ENCODE measurements at regions not wholly inside any gene's neighbourhood (a gene's known extent, or its start where the extent isn't known, plus 50 kb on each side); places are given as distances from the start of the nearest gene placed in this dataset.

- Histone ChIP-seq H3K9ac (ENCODE audit: insufficient read length, low read depth) (no peak overlapping the region), H3K27me3 (ENCODE audit: insufficient read depth, insufficient read length) (no peaks in the 10 kb centered on the region), H3K36me3 (ENCODE audit: insufficient read depth, insufficient read length, low read length) (no peaks in the 10 kb centered on the region), H3K4me1 (ENCODE audit: insufficient read depth, insufficient read length) (peaks cover 17% of the 10 kb centered on the region), H3K9me3 (ENCODE audit: insufficient read depth, low read length) (no peaks in the 10 kb centered on the region), H3K4me3 (ENCODE audit: insufficient read length, low read depth) (no peak overlapping the region)
- DNase-seq (ENCODE audit: low read depth, low spot score), result no peak
- no peak for TF ChIP-seq YY1 (IDR thresholded peaks at IDR 0.05; ENCODE audit: insufficient read depth, insufficient read length)
- no peak for TF ChIP-seq SUZ12 (IDR thresholded peaks at IDR 0.05; ENCODE audit: extremely low read depth, insufficient read depth, insufficient read length)
- no peak for TF ChIP-seq ZNF274 (IDR thresholded peaks at IDR 0.05; ENCODE audit: low read depth, low read length)
Observed at GRCh38 chr4:4664234-4664633, 122.4 kb upstream of the STX18 start.

GRCh38 chr4:4663028-4663427, 121.2 kb upstream of the STX18 start:
- no peaks in the 10 kb centered on the region for H3K27me3 ChIP-seq (ENCODE audit: insufficient read depth, insufficient read length)
- no peak overlapping the region for H3K9ac ChIP-seq (ENCODE audit: insufficient read length, low read depth)
- TF ChIP-seq YY1 (IDR thresholded peaks at IDR 0.05; ENCODE audit: insufficient read depth, insufficient read length) (no peak), SUZ12 (IDR thresholded peaks at IDR 0.05; ENCODE audit: extremely low read depth, insufficient read depth, insufficient read length) (no peak), ZNF274 (IDR thresholded peaks at IDR 0.05; ENCODE audit: low read depth, low read length) (no peak)
- no peak for DNase-seq (ENCODE audit: low read depth, low spot score)
- H3K9me3 ChIP-seq (ENCODE audit: insufficient read depth, low read length), result 0 out of 2 replicates have a peak, but pooled peaks cover 4% of the 10 kb centered on the region
- H3K4me3 ChIP-seq (ENCODE audit: insufficient read length, low read depth), result no peak overlapping the region
- H3K36me3 ChIP-seq (ENCODE audit: insufficient read depth, insufficient read length, low read length), result no peaks in the 10 kb centered on the region
- peaks cover 13% of the 10 kb centered on the region for H3K4me1 ChIP-seq (ENCODE audit: insufficient read depth, insufficient read length)

- 0 out of 2 replicates have a peak, but pooled peaks cover 4% of the 10 kb centered on the region for H3K9me3 ChIP-seq (ENCODE audit: insufficient read depth, low read length)
- no peaks in the 10 kb centered on the region for H3K36me3 ChIP-seq (ENCODE audit: insufficient read depth, insufficient read length, low read length)
- TF ChIP-seq YY1 (IDR thresholded peaks at IDR 0.05; ENCODE audit: insufficient read depth, insufficient read length) (no peak), SUZ12 (IDR thresholded peaks at IDR 0.05; ENCODE audit: extremely low read depth, insufficient read depth, insufficient read length) (no peak), ZNF274 (IDR thresholded peaks at IDR 0.05; ENCODE audit: low read depth, low read length) (no peak)
- no peak for DNase-seq (ENCODE audit: low read depth, low spot score)
- no peak overlapping the region for H3K9ac ChIP-seq (ENCODE audit: insufficient read length, low read depth)
- H3K4me1 ChIP-seq (ENCODE audit: insufficient read depth, insufficient read length), result peaks cover 11% of the 10 kb centered on the region
- no peak overlapping the region for H3K4me3 ChIP-seq (ENCODE audit: insufficient read length, low read depth)
- no peaks in the 10 kb centered on the region for H3K27me3 ChIP-seq (ENCODE audit: insufficient read depth, insufficient read length)
Observed at GRCh38 chr4:4662230-4662629, 120.4 kb upstream of the STX18 start.

GRCh38 chr4:4659871-4660651, 118.2 kb upstream of the STX18 start:
- Histone ChIP-seq H3K27me3 (ENCODE audit: insufficient read depth, insufficient read length) (no peaks in the 10 kb centered on the region), H3K9ac (ENCODE audit: insufficient read length, low read depth) (no peak overlapping the region), H3K4me3 (ENCODE audit: insufficient read length, low read depth) (no peak overlapping the region), H3K4me1 (ENCODE audit: insufficient read depth, insufficient read length) (peaks cover 3% of the 10 kb centered on the region), H3K9me3 (ENCODE audit: insufficient read depth, low read length) (0 out of 2 replicates have a peak, but pooled peaks cover 4% of the 10 kb centered on the region), H3K36me3 (ENCODE audit: insufficient read depth, insufficient read length, low read length) (no peaks in the 10 kb centered on the region)
- no peak for TF ChIP-seq ZNF274 (IDR thresholded peaks at IDR 0.05; ENCODE audit: low read depth, low read length)
- no peak for TF ChIP-seq SUZ12 (IDR thresholded peaks at IDR 0.05; ENCODE audit: extremely low read depth, insufficient read depth, insufficient read length)
- no peak for TF ChIP-seq YY1 (IDR thresholded peaks at IDR 0.05; ENCODE audit: insufficient read depth, insufficient read length)
- no peak for DNase-seq (ENCODE audit: low read depth, low spot score)

- no peak for DNase-seq (ENCODE audit: low read depth, low spot score)
- H3K27me3 ChIP-seq (ENCODE audit: insufficient read depth, insufficient read length), result no peaks in the 10 kb centered on the region
- H3K9me3 ChIP-seq (ENCODE audit: insufficient read depth, low read length), result 0 out of 2 replicates have a peak, but pooled peaks cover 4% of the 10 kb centered on the region
- H3K4me3 ChIP-seq (ENCODE audit: insufficient read length, low read depth), result no peak overlapping the region
- H3K36me3 ChIP-seq (ENCODE audit: insufficient read depth, insufficient read length, low read length), result no peaks in the 10 kb centered on the region
- no peak overlapping the region for H3K9ac ChIP-seq (ENCODE audit: insufficient read length, low read depth)
- no peak for TF ChIP-seq SUZ12 (IDR thresholded peaks at IDR 0.05; ENCODE audit: extremely low read depth, insufficient read depth, insufficient read length)
- no peak for TF ChIP-seq YY1 (IDR thresholded peaks at IDR 0.05; ENCODE audit: insufficient read depth, insufficient read length)
- no peak for TF ChIP-seq ZNF274 (IDR thresholded peaks at IDR 0.05; ENCODE audit: low read depth, low read length)
- peaks cover 3% of the 10 kb centered on the region for H3K4me1 ChIP-seq (ENCODE audit: insufficient read depth, insufficient read length)
Observed at GRCh38 chr4:4658052-4658451, 116.2 kb upstream of the STX18 start.

GRCh38 chr4:4656977-4657376, 115.1 kb upstream of the STX18 start:
- Histone ChIP-seq H3K27me3 (ENCODE audit: insufficient read depth, insufficient read length) (no peaks in the 10 kb centered on the region), H3K4me3 (ENCODE audit: insufficient read length, low read depth) (no peak overlapping the region), H3K9ac (ENCODE audit: insufficient read length, low read depth) (no peak overlapping the region), H3K4me1 (ENCODE audit: insufficient read depth, insufficient read length) (peaks cover under 1% of the 10 kb centered on the region), H3K9me3 (ENCODE audit: insufficient read depth, low read length) (0 out of 2 replicates have a peak, but pooled peaks cover 4% of the 10 kb centered on the region), H3K36me3 (ENCODE audit: insufficient read depth, insufficient read length, low read length) (no peaks in the 10 kb centered on the region)
- TF ChIP-seq YY1 (IDR thresholded peaks at IDR 0.05; ENCODE audit: insufficient read depth, insufficient read length) (no peak), ZNF274 (IDR thresholded peaks at IDR 0.05; ENCODE audit: low read depth, low read length) (no peak), SUZ12 (IDR thresholded peaks at IDR 0.05; ENCODE audit: extremely low read depth, insufficient read depth, insufficient read length) (no peak)
- no peak for DNase-seq (ENCODE audit: low read depth, low spot score)

GRCh38 chr4:4655901-4656300, 114.1 kb upstream of the STX18 start:
- DNase-seq (ENCODE audit: low read depth, low spot score), result no peak
- H3K27me3 ChIP-seq (ENCODE audit: insufficient read depth, insufficient read length), result no peaks in the 10 kb centered on the region
- H3K9ac ChIP-seq (ENCODE audit: insufficient read length, low read depth), result no peak overlapping the region
- H3K4me1 ChIP-seq (ENCODE audit: insufficient read depth, insufficient read length), result no peaks in the 10 kb centered on the region
- no peak overlapping the region for H3K4me3 ChIP-seq (ENCODE audit: insufficient read length, low read depth)
- H3K9me3 ChIP-seq (ENCODE audit: insufficient read depth, low read length), result 0 out of 2 replicates have a peak, but pooled peaks cover 4% of the 10 kb centered on the region
- TF ChIP-seq ZNF274 (IDR thresholded peaks at IDR 0.05; ENCODE audit: low read depth, low read length) (no peak), SUZ12 (IDR thresholded peaks at IDR 0.05; ENCODE audit: extremely low read depth, insufficient read depth, insufficient read length) (no peak), YY1 (IDR thresholded peaks at IDR 0.05; ENCODE audit: insufficient read depth, insufficient read length) (no peak)
- H3K36me3 ChIP-seq (ENCODE audit: insufficient read depth, insufficient read length, low read length), result no peaks in the 10 kb centered on the region
